NB4 (cell line): ENCODE measurements at regions not wholly inside any gene's neighbourhood (a gene's known extent, or its start where the extent isn't known, plus 50 kb on each side); places are given as distances from the start of the nearest gene placed in this dataset.
A peak's percentile ranks its signal among the peaks of the same experiment; 100 is the strongest.

Source experiments
- DNase-seq: peaks from one replicate; pipeline ENCODE4 v3.0.0; 2010; ENCODE audit warnings: low read depth
- H3K4me3 ChIP-seq: one replicate; pipeline ENCODE4 v1.5.1; 2011; ENCODE audit warnings: mild to moderate bottlenecking, low read depth, low read length, moderate library complexity
- MYC ChIP-seq: IDR thresholded peaks from 2 replicates; pipeline ENCODE4 v1.6.1; 2011; ENCODE audit warnings: low read depth, low read length
- POLR2A ChIP-seq: IDR thresholded peaks from 2 replicates; pipeline ENCODE4 v1.6.1; 2011; ENCODE audit warnings: mild to moderate bottlenecking; ENCODE audit not compliant: insufficient read length; ENCODE audit errors: extremely low read depth
- TF ChIP-seq, protein P1 (sequence below): IDR thresholded peaks from one replicate; pipeline ENCODE4 v1.5.1; 2012; ENCODE audit warnings: low read depth, low read length
- TF ChIP-seq, protein P2 (sequence below): IDR thresholded peaks from 2 replicates; pipeline ENCODE4 v1.6.1; 2011; ENCODE audit warnings: low read depth, low read length

DNA sequence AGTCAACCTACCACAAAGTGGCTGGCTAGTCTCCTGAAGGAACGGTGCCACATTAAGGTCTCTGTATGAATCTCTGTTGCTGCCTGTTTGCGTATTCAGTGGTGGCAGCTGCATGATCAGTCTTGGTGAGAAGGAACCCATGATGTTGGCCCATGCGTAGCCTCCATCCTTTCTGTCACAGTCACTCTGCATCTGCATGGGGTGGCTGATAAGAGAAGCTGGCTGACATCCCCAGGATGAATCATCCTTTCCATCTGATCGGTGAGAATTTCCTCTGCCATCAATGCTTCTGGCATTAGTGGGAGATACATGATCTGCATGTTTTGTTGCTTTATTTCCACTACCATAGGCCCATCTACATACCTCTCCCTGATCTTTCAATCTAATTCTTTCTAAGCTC, 199.0 kb upstream of the NECTIN1 start:
- no peak overlapping the region for H3K4me3 ChIP-seq
- TF ChIP-seq POLR2A (no peak), MYC (no peak)
- TF ChIP-seq, protein P1, sequence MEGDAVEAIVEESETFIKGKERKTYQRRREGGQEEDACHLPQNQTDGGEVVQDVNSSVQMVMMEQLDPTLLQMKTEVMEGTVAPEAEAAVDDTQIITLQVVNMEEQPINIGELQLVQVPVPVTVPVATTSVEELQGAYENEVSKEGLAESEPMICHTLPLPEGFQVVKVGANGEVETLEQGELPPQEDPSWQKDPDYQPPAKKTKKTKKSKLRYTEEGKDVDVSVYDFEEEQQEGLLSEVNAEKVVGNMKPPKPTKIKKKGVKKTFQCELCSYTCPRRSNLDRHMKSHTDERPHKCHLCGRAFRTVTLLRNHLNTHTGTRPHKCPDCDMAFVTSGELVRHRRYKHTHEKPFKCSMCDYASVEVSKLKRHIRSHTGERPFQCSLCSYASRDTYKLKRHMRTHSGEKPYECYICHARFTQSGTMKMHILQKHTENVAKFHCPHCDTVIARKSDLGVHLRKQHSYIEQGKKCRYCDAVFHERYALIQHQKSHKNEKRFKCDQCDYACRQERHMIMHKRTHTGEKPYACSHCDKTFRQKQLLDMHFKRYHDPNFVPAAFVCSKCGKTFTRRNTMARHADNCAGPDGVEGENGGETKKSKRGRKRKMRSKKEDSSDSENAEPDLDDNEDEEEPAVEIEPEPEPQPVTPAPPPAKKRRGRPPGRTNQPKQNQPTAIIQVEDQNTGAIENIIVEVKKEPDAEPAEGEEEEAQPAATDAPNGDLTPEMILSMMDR: no peak
- TF ChIP-seq, protein P2, sequence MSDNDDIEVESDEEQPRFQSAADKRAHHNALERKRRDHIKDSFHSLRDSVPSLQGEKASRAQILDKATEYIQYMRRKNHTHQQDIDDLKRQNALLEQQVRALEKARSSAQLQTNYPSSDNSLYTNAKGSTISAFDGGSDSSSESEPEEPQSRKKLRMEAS: no peak
- DNase-seq: no peak

DNA sequence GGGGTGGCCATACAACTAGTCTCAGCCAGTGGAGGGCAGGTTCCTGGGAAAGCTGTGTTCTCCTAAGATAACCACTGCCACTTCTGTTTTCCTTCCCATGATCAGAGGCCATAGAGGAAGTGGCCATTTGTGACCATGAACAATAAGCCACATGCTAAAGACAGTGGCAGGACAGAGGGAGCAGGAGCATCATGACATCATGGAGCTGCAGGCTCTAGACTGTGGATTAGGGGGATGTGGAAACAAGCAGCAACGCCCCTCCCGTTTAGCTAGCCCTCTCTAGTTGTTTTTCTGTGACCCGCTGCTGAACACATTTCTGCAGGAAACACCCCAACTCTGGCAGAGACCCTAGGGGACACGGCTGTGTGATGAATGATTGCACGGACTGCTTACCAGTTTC, 195.0 kb upstream of the NECTIN1 start:
- no peak for DNase-seq
- TF ChIP-seq POLR2A: no peak
- TF ChIP-seq, protein P2: no peak
- TF ChIP-seq, protein P1: no peak
- no peak for TF ChIP-seq MYC
- H3K4me3 ChIP-seq: no peak overlapping the region

DNA sequence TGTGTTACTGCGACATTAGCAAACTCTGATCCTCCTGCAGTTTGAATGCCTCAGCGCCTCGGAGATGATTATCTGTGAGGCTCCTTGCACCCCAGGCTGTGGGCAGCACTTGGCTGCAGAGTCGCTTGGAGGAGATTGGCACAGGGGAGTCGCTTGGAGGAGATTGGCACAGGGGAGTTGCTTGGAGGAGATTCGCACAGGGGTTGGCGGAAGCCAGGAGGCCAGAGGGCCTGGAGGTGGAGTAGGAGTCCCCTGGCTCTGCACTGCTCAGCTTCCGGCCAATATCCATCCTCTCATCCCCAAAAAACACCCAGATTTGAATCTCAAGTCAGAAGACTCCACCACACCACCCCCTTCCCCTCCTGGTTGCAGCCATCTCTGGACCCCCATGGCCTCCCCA, 192.6 kb upstream of the NECTIN1 start:
- no peak for DNase-seq
- TF ChIP-seq, protein P1: no peak
- TF ChIP-seq, protein P2: no peak
- TF ChIP-seq MYC (no peak), POLR2A (no peak)
- no peak overlapping the region for H3K4me3 ChIP-seq

DNA sequence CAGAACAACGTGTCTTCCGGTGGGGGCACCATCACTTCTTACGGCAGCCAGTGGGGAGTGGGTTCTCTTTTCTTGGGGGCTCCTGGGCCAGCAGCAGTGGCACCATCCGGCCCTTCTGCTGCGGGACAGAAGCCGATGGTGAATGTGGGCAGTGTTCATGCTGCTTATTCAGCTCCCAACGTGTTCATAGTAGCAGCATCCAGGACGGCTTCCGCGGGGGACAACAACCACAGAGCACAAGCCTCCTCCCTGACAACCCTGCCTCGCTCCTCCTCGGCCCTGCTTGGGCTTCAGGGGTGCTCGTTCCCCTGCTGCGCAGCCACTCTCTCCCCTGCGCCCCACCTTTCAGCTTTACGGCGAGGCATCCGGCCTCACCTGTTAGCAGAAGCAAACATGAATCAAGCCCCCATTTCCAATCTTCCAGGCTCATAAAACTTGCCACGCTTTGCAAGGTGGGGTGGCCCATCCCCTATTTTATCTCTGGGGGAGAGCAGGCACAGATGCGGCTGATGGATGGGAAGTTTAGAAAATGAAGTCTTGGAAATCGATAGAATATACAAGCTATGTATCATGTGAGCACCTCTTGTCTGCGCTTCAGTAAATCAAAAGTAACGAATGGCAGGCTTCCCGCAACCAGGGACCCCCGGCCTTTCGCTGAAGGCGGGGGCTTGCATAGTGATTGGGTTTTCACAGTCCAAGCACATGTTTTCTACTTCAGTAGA, 191.8 kb upstream of the NECTIN1 start:
- no peak for DNase-seq
- no peak overlapping the region for H3K4me3 ChIP-seq
- TF ChIP-seq, protein P1: no peak
- TF ChIP-seq, protein P2: no peak
- no peak for TF ChIP-seq MYC
- no peak for TF ChIP-seq POLR2A

DNA sequence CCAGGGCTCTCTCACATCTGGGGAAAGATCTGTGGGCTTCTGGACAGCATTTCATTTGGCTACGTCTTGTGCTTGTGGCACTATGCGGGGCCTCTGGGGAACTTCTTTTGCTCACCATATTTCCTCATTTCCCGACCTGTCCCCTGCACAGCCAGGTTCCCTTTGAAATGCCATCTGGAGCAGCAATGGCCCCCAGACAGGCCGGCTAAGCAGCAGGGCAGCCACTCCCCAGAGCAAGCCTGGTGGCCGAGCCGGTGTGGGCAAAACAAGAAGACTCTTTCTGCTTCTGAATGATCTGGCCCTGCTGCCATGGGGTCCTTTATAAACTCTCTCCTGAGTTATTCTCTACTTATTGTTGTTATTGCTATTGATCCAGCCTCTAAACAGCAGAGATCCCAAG, 190.7 kb upstream of the NECTIN1 start:
- no peak overlapping the region for H3K4me3 ChIP-seq
- peak; percentile 14 for DNase-seq
- TF ChIP-seq MYC (no peak), POLR2A (no peak)
- TF ChIP-seq, protein P1: no peak
- TF ChIP-seq, protein P2: no peak

DNA sequence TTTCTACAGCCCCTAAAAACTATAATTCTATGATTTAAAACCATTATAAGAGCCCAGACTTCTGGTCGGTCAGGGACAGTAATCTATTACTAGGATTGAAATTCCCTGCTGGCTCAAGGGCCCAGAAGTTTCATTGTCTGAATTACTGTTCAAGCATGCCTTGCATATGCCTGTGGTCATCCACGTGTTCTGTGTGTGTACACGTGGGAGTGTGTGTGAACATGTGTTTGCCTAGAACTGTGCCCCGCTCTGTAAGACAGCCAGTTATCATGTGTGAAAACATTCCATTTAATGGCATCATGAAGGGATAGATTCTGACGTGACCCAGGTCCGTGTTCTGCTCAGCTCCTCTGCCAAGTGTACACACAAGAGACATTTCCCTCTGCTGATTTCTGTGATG, 189.3 kb upstream of the NECTIN1 start:
- TF ChIP-seq, protein P1: no peak
- TF ChIP-seq POLR2A: no peak
- TF ChIP-seq, protein P2: peak; percentile 85
- TF ChIP-seq MYC: no peak
- no peak for DNase-seq
- no peak overlapping the region for H3K4me3 ChIP-seq
